GM19324 (cell line): ENCODE measurements at regions not wholly inside any gene's neighbourhood (a gene's known extent, or its start where the extent isn't known, plus 50 kb on each side); places are given as distances from the start of the nearest gene placed in this dataset.
"Not testable (repeated sequence)": the region's sequence is repeated elsewhere in the genome, so short reads cannot be mapped to it uniquely, and the experiment has no call there.

ENCODE experiments used
- ATAC-seq: cut with Tn5 transposase; IDR thresholded peaks from one replicate; pipeline ENCODE4 v1.9.1; 2021; ENCODE audit warnings: mild to moderate bottlenecking, moderate library complexity; ENCODE audit not compliant: unreplicated experiment, low FRiP score

GRCh38 chr4:149050840-149051239 lies 608.6 kb upstream of the NR3C2 start:
- ATAC-seq: no peak

- no peak for ATAC-seq
These were observed 606.4 kb upstream of the NR3C2 start for GRCh38 chr4:149048451-149049143.

GRCh38 chr4:149047368-149047767 lies 605.2 kb upstream of the NR3C2 start:
- ATAC-seq: no peak

DNA sequence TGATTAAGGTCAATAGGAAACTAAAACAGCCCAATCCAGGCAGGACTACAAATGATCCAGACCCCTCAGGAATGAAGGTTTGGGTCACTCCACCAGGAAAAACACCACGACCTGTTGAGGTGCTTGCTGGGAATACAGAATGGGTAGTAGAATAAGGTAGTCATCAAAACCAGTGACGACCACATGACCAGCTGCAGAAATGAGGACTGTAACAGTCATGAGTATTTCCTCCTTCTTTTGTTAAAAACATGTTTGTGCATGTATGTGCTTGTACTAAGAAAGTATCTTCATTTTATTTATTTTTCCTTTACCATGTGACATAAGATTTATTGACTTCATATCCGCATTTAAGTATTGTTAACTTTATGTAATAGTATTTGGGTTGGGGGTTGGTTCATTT lies 603.5 kb upstream of the NR3C2 start:
- ATAC-seq: no peak

DNA sequence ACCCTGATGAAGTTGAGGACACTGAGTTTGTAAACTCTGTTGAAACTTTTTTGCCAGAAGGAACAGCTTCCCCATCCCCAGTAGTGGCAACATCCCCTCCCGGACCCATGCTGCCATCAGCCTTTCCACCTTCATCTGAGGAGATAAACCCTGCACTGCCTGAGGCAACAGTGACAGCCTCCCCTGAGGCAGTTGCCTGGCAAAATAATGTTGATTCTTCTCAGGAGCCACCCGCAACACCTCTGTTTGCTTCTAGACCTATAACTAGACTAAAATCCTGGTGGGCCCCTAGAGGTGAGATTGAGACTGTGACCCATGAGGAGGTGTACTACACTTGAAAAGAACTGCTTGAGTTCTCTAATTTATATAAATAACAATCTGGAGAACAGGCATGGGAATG lies 597.6 kb upstream of the NR3C2 start:
- not testable (repeated sequence) for ATAC-seq

GRCh38 chr4:149031399-149031798 lies 589.2 kb upstream of the NR3C2 start:
- peak; percentile 69 for ATAC-seq

GRCh38 chr4:149029056-149029651 lies 586.9 kb upstream of the NR3C2 start:
- ATAC-seq: no peak

DNA sequence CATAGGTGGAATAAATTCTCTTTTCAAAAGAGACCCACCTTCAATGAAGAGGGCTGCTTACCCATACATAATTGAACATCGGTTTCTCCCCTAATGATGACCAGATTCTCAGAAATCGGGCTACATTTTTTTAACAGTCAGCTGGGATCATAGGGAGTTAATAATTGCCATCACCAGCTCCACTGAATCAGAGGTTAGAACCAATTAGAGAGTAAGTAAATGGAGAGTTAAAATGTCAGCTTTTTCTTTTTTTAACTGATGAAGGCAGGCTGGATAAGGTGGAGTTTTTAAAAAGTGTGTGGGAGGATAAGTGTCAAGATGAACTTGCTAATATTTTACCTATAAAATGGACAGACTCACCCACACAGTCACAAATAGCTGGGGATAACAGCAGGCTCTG lies 584.5 kb upstream of the NR3C2 start:
- ATAC-seq: no peak

- ATAC-seq: no peak
These were observed 575.0 kb upstream of the NR3C2 start for GRCh38 chr4:149017002-149017734.

GRCh38 chr4:149009223-149009622 lies 567.0 kb upstream of the NR3C2 start:
- ATAC-seq: no peak

- no peak for ATAC-seq
These were observed 566.3 kb upstream of the NR3C2 start for GRCh38 chr4:149008415-149009025.

- no peak for ATAC-seq
These were observed 563.0 kb upstream of the NR3C2 start for GRCh38 chr4:149005191-149005590.

DNA sequence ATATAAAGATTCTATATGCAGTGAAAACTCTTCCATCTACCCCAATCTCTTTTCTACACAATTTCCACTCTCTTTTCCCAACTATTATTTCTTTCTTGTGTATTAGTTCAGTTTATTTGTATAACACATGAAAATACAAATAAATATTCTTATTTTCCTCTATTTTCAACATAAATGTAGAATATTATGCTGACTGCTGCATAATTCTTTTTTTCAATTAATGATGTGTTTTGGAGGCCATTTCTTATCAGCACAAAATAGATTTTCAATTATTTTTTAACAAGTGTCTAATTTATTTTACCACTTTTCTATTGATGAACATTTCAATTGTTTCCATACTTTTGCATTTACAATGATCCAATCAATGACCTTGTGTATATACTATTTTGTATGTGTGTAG lies 557.7 kb upstream of the NR3C2 start:
- ATAC-seq: no peak

DNA sequence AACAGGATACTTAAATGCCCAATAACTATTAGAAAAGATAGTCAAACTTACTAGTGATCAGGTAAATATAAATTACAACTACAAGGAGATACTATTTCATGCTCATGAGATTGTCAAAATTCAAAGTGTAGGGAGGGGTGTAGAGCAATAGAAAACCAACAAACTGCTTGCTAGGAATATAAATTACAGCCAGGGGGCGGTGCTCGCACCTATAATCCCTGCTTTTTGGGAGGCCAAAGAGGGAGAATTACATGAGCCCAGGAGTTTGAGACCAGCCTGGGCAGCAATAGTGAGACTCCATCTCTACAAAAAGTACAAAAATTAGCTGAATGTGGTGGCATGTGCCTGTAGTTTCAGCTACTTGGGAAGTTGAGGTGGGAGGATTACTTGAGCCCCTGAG lies 556.5 kb upstream of the NR3C2 start:
- ATAC-seq: no peak

- no peak for ATAC-seq
These were observed 544.7 kb upstream of the NR3C2 start for GRCh38 chr4:148986951-148987350.

DNA sequence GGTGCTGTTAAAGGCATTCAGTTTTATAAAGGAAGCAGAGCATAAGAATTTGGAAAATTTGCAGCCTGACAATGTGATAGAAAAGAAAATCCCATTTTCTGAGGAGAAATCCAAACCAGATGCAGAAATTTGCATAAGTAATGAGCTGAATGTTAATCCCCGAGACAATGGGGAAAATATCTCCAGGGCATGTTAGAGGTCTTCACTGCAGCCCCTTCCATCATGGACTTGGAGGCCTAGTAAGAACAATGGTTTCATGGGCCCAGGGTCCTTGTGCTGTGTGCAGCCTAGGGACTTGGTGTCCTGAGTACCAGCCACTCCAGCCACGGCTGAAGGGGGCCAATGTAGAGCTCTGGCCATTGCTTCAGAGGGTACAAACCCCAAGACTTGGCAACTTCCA lies 542.7 kb upstream of the NR3C2 start:
- no peak for ATAC-seq

- ATAC-seq: no peak
These were observed 540.0 kb upstream of the NR3C2 start for GRCh38 chr4:148982200-148982599.

GRCh38 chr4:148980782-148981480 lies 538.7 kb upstream of the NR3C2 start:
- no peak for ATAC-seq

GRCh38 chr4:148978301-148978700 lies 536.1 kb upstream of the NR3C2 start:
- ATAC-seq: no peak

- no peak for ATAC-seq
These were observed 533.2 kb upstream of the NR3C2 start for GRCh38 chr4:148975464-148975863.

DNA sequence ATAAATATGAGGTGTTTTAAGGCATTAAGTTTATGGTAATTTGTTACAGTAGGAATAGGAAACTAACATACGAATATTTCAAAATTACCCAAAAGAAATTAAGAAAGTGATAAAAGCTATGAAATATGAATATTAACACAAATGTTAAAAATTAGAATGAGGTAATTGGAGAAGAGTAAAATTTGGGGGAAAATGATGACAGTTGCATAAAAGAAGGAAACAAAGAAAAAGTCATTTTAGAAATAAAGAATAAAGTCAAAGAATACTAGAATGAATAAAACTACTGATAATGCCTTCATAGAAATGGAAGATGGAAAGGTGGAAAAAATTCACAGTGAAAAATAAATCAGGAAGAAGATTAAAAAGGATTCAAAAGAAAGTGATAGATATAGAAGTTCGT lies 522.9 kb upstream of the NR3C2 start:
- no peak for ATAC-seq
